ENCODE measurements at regions not wholly inside any gene's neighbourhood (a gene's known extent, or its start where the extent isn't known, plus 50 kb on each side); places are given as distances from the start of the nearest gene placed in this dataset.

DNA sequence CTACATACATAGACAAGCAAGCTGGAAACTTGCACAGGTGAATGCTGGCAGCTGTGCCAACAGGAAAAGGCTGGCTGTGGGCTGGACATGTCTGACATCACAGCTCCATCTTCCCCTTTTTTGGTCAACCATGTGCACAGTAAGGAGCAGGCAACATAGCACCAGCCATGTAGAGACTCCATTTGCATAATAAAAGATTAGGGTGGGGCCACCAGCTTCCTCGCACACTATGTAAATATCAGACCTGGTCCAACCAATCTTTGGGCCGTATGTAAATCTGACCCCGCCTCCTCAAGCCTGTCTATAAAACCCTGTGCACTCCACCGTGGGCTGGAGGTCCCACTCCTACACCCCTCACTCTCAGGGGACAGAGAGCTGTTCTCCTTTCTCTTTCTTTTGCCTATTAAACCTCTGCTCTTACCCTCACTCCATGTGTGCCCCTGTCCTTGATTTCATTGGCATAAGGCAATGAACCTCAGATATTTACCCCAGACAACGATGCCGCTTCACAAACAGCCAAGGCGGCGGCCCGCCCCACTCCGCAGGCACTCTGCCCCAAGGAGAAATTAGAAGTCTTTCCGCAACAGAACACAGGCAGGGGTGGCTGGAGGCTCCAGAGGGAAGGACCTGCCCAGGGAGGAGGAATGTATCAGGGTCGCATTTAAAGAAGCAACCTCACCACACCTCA, 862.2 kb downstream of the TRIML1 start:
- TF ChIP-seq GATA2 (IDR thresholded peaks at IDR 0.05; ENCODE audit: low read depth, low read length) (no peak), GATA3 (IDR thresholded peaks at IDR 0.05; ENCODE audit: low read depth, low read length) (no peak)

Data from SH-SY5Y (cell line).